GM12891 (cell line): ENCODE measurements at regions not wholly inside any gene's neighbourhood (a gene's known extent, or its start where the extent isn't known, plus 50 kb on each side); places are given as distances from the start of the nearest gene placed in this dataset.

Experiments
- PAX5 ChIP-seq: IDR thresholded peaks from 2 replicates; pipeline ENCODE4 v1.6.1; 2011; ENCODE audit warnings: low read length, moderate library complexity, mild to moderate bottlenecking; ENCODE audit not compliant: insufficient read depth, severe bottlenecking
- POLR2A ChIP-seq: IDR thresholded peaks from 2 replicates; pipeline ENCODE4 v1.6.1; 2011; ENCODE audit warnings: low read depth, low read length, control low read depth
- POLR2AphosphoS5 ChIP-seq: IDR thresholded peaks from 2 replicates; pipeline ENCODE4 v1.6.1; 2011; ENCODE audit warnings: low read depth, low read length, control low read depth
- POU2F2 ChIP-seq: IDR thresholded peaks from 2 replicates; pipeline ENCODE4 v1.6.1; 2011; ENCODE audit warnings: low read depth, mild to moderate bottlenecking, control low read depth, low read length, moderate library complexity
- SPI1 ChIP-seq: IDR thresholded peaks from 2 replicates; pipeline ENCODE4 v1.6.1; 2011; ENCODE audit warnings: low read depth, low read length, control low read depth
- TAF1 ChIP-seq: IDR thresholded peaks from 2 replicates; pipeline ENCODE4 v1.6.1; 2011; ENCODE audit warnings: low read depth, low read length, control low read depth

- TF ChIP-seq POLR2A (no peak), TAF1 (no peak), POLR2AphosphoS5 (no peak), SPI1 (no peak), PAX5 (no peak), POU2F2 (no peak)
Observed at GRCh38 chr10:124180044-124180745, 86.8 kb upstream of the CHST15 start.
